ENCODE measurements at regions not wholly inside any gene's neighbourhood (a gene's known extent, or its start where the extent isn't known, plus 50 kb on each side); places are given as distances from the start of the nearest gene placed in this dataset.

DNA sequence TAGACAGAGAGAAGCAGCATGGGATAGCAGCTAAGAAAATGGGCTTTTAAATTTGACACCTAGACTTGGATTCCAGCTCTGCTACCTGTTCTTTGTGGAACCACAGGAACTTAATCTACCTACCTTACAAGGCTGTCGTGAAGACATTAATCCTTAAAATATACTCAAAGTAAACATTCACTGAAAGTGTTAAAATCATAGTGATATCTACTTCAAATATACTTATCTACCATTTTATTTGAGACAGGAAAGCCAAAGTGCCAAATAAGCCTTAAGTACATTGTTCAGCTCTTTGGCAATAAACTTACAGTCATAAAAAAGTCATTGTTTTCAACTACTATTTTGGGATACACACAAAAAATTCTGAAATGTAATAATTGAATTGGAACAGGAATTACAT is 295.0 kb upstream of the PITX2 start:
- H3K79me2 ChIP-seq (ENCODE audit: control insufficient read depth, insufficient read depth, low read length), result no peaks in the 10 kb centered on the region
- no peak for TF ChIP-seq MBD2 (IDR thresholded peaks at IDR 0.05; ENCODE audit: borderline replicate concordance, low read depth)
- no peak for TF ChIP-seq NFIX (CRISPR knock-in tag; IDR thresholded peaks at IDR 0.05; ENCODE audit: low read depth)
- TF ChIP-seq ZFP30 (CRISPR knock-in tag; IDR thresholded peaks at IDR 0.05; ENCODE audit: borderline replicate concordance), result no peak
- TF ChIP-seq ZNF24 (IDR thresholded peaks at IDR 0.05), result no peak
- no peak overlapping the region for H3K27ac ChIP-seq (ENCODE audit: extremely low read depth, low read depth, low read length)
- no peak overlapping the region for H3K4me2 ChIP-seq (ENCODE audit: insufficient read depth, low read length)
- FAIRE-seq, result no peak
- POLR2A ChIA-PET, result no interaction called here
- H3K9me1 ChIP-seq (ENCODE audit: control insufficient read depth, insufficient read depth, low read length), result no peaks in the 10 kb centered on the region
- no peak overlapping the region for H2AFZ ChIP-seq (ENCODE audit: low read depth, low read length)
- no peak overlapping the region for H3K4me3 ChIP-seq
- intact Hi-C loops (cut with micrococcal nuclease), result no loop called here
- no TSS peak for BruUV-seq (replicated peaks)
- no peak overlapping the region for H3K9ac ChIP-seq (ENCODE audit: insufficient read depth in 1 of 2, low read depth in 2 of 2, low read length in 2 of 2)
- no peaks in the 10 kb centered on the region for H3K4me1 ChIP-seq (replicated peaks in 1 of 2; ENCODE audit: control insufficient read depth in 2 of 2, insufficient read depth in 2 of 2, low read length in 2 of 2)
- H3K27me3 ChIP-seq (ENCODE audit: control insufficient read depth in 2 of 2, insufficient read depth in 2 of 2, low read length in 2 of 2), result no peaks in the 10 kb centered on the region
- no peak for ATAC-seq
- H3K36me3 ChIP-seq (ENCODE audit: control insufficient read depth, insufficient read depth, low read length), result no peaks in the 10 kb centered on the region
- 0% methylated on average over 1 of the region's 1 CpG for WGBS (ENCODE audit: insufficient coverage, low coverage, missing lambda C conversion rate)
- DNase-seq (ENCODE audit: extremely low read depth in 1 of 4, low spot score in 3 of 4), result no peak
- no peaks in the 10 kb centered on the region for H4K20me1 ChIP-seq (replicated peaks; ENCODE audit: control insufficient read depth, insufficient read depth, low read length)
- H3K9me3 ChIP-seq (replicated peaks; ENCODE audit: control insufficient read depth, insufficient read depth, low read depth, low read length), result peaks cover 2% of the 10 kb centered on the region; the same call in 1 of the 2 replicates
- in situ Hi-C loops (cut with MboI), result no loop called here
- CTCF ChIA-PET (ENCODE audit: low intra/inter-chr PET ratio), result no interaction called here

DNA sequence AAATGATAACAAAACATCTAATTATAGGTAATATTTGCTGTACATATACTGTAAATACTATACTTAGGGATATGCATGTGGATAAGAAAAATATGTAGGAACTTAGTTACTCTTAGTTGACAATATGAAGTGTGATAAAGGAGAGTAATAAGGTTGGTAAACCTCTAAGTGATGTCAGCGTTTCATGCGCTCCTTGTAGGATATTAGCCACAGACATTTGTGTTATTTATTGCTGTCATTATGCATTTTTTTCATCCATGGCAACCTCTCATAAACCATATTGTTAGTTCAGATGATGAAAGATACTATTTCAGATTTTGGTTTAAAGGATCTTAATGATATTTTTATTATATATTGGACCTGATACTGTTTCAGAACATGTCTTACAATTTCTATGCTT is 298.1 kb upstream of the PITX2 start:
- Histone ChIP-seq H3K79me2 (ENCODE audit: control insufficient read depth, insufficient read depth, low read length) (no peaks in the 10 kb centered on the region), H3K4me1 (replicated peaks in 1 of 2; ENCODE audit: control insufficient read depth in 2 of 2, insufficient read depth in 2 of 2, low read length in 2 of 2) (no peaks in the 10 kb centered on the region), H3K36me3 (ENCODE audit: control insufficient read depth, insufficient read depth, low read length) (no peaks in the 10 kb centered on the region), H3K27me3 (ENCODE audit: control insufficient read depth in 2 of 2, insufficient read depth in 2 of 2, low read length in 2 of 2) (no peaks in the 10 kb centered on the region), H3K27ac (ENCODE audit: extremely low read depth, low read depth, low read length) (no peak overlapping the region), H3K9ac (ENCODE audit: insufficient read depth in 1 of 2, low read depth in 2 of 2, low read length in 2 of 2) (no peak overlapping the region), H2AFZ (ENCODE audit: low read depth, low read length) (no peak overlapping the region), H3K9me3 (replicated peaks; ENCODE audit: control insufficient read depth, insufficient read depth, low read depth, low read length) (no peaks in the 10 kb centered on the region), H3K4me3 (no peak overlapping the region), H4K20me1 (replicated peaks; ENCODE audit: control insufficient read depth, insufficient read depth, low read length) (no peaks in the 10 kb centered on the region), H3K9me1 (ENCODE audit: control insufficient read depth, insufficient read depth, low read length) (no peaks in the 10 kb centered on the region), H3K4me2 (ENCODE audit: insufficient read depth, low read length) (no peak overlapping the region)
- POLR2A ChIA-PET, result no interaction called here
- ATAC-seq, result no peak
- CTCF ChIA-PET (ENCODE audit: low intra/inter-chr PET ratio), result no interaction called here
- WGBS (ENCODE audit: insufficient coverage, low coverage, missing lambda C conversion rate), result 0% methylated on average over 2 of the region's 2 CpGs
- intact Hi-C loops (cut with micrococcal nuclease) (no loop called here), in situ Hi-C loops (cut with MboI) (no loop called here)
- DNase-seq (ENCODE audit: extremely low read depth in 1 of 4, low spot score in 3 of 4), result no peak
- no peak for FAIRE-seq
- no TSS peak for BruUV-seq (replicated peaks)
- TF ChIP-seq, protein P1, sequence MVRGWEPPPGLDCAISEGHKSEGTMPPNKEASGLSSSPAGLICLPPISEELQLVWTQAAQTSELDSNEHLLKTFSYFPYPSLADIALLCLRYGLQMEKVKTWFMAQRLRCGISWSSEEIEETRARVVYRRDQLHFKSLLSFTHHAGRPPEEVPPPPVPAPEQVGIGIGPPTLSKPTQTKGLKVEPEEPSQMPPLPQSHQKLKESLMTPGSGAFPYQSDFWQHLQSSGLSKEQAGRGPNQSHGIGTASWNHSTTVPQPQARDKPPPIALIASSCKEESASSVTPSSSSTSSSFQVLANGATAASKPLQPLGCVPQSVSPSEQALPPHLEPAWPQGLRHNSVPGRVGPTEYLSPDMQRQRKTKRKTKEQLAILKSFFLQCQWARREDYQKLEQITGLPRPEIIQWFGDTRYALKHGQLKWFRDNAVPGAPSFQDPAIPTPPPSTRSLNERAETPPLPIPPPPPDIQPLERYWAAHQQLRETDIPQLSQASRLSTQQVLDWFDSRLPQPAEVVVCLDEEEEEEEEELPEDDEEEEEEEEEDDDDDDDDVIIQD (CRISPR knock-in tag; IDR thresholded peaks at IDR 0.05), result no peak
- no peak for TF ChIP-seq HIVEP1 (CRISPR knock-in tag; IDR thresholded peaks at IDR 0.05)
- TF ChIP-seq CBX8 (IDR thresholded peaks at IDR 0.05; ENCODE audit: borderline replicate concordance, extremely low read depth, low read depth, low read length, poor library complexity, severe bottlenecking), result no peak
- TF ChIP-seq ZNF175 (CRISPR knock-in tag; IDR thresholded peaks at IDR 0.05; ENCODE audit: low read depth), result no peak
- TF ChIP-seq, protein P2, sequence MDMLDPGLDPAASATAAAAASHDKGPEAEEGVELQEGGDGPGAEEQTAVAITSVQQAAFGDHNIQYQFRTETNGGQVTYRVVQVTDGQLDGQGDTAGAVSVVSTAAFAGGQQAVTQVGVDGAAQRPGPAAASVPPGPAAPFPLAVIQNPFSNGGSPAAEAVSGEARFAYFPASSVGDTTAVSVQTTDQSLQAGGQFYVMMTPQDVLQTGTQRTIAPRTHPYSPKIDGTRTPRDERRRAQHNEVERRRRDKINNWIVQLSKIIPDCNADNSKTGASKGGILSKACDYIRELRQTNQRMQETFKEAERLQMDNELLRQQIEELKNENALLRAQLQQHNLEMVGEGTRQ (CRISPR knock-in tag; IDR thresholded peaks at IDR 0.05), result no peak
- TF ChIP-seq, protein P3, sequence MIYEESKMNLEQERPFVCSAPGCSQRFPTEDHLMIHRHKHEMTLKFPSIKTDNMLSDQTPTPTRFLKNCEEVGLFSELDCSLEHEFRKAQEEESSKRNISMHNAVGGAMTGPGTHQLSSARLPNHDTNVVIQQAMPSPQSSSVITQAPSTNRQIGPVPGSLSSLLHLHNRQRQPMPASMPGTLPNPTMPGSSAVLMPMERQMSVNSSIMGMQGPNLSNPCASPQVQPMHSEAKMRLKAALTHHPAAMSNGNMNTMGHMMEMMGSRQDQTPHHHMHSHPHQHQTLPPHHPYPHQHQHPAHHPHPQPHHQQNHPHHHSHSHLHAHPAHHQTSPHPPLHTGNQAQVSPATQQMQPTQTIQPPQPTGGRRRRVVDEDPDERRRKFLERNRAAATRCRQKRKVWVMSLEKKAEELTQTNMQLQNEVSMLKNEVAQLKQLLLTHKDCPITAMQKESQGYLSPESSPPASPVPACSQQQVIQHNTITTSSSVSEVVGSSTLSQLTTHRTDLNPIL (CRISPR knock-in tag; IDR thresholded peaks at IDR 0.05), result no peak
